GM18520 (cell line): ENCODE measurements at regions not wholly inside any gene's neighbourhood (a gene's known extent, or its start where the extent isn't known, plus 50 kb on each side); places are given as distances from the start of the nearest gene placed in this dataset.
"Not testable (repeated sequence)": the region's sequence is repeated elsewhere in the genome, so short reads cannot be mapped to it uniquely, and the experiment has no call there.

Experiments used
- ATAC-seq: cut with Tn5 transposase; IDR thresholded peaks from one replicate; pipeline ENCODE4 v1.9.1; 2021; ENCODE audit not compliant: unreplicated experiment

- ATAC-seq = no peak
Observed at GRCh38 chr14:37889087-37889486, 293.7 kb downstream of the TTC6 start.

- no peak for ATAC-seq
Observed at GRCh38 chr14:37890095-37890494, 294.7 kb downstream of the TTC6 start.

GRCh38 chr14:37891500-37891899 lies 296.1 kb downstream of the TTC6 start:
- ATAC-seq = not testable (repeated sequence)

- no peak for ATAC-seq
Observed at GRCh38 chr14:37894463-37894862, 299.0 kb downstream of the TTC6 start.

DNA sequence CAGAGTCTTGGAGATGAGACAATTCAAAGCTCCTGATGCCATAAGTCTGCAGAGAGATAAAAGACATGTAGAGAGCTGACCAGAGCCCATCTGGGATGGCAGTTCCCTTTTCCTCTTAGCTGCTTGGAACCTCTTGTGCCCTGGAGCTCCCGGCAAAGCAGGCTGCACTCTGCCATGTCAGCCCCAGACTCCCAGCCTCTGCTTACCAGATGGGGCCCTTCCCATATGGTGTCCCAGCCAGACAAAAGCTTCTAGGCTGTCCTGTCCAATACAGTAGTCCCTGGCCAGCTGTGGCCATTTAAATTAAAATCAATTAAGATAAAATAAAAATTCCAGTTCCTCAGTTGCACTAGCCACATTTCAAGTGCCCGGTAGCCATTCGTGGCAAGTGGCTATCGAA lies 303.9 kb downstream of the TTC6 start:
- no peak for ATAC-seq

- no peak for ATAC-seq
Observed at GRCh38 chr14:37900561-37900960, 305.1 kb downstream of the TTC6 start.

DNA sequence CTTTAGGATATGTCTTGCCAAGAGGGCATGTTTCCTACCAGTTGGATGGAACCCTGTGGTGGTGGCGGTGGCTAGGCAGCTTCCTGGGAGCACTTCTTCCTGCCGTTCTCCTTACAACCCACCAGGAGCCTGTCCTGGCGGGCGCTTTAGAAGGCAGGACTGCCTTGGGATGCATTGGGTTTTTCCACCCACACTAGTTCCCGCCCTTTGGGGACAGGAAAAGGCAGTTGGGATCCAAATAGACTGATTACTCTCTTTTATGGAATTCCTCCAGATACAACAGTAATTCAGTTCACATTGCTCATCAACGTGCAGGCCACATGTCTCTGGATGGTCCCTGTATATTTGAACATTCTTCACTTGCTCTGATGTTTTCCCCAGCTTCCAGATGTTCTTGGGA lies 305.7 kb upstream of the SSTR1 start:
- ATAC-seq = no peak

DNA sequence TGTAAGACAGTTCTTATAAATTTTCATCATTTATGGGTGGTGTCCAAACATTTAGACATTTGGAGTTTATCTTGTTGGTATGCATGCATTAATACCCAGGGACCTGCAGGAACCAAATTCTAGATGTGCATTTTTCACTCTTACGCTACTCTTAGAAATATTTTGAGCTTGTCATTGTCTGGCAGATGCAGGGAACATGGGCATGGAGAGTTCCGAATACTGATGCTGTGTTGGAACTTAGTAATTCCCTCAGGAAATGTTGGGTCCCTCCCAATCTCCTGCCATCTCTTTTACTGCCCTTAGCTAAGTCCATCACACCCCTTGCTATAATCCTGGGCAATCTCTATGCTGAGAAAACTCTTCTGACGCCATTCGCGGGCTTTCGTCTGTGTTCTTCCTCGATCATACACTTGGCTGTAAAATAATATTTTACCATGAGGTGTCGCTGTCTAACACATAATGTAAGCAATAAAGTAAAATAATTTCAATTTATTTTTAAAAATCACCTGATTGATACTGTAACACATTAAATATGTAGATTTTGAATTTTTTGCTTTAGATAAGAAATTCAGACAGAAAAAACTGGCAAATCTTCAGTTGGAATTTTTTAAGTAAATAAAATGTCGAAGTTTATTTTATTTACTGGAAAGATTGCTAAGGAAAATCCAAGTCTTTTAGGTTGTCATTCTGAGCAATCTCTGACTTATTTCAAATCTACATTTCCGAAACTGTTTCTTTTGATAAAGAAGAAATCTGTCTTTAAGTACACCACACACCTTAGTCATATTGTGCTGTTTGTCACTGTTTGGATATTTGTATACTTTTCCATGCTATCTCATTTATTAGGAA lies 304.1 kb upstream of the SSTR1 start:
- ATAC-seq = no peak

DNA sequence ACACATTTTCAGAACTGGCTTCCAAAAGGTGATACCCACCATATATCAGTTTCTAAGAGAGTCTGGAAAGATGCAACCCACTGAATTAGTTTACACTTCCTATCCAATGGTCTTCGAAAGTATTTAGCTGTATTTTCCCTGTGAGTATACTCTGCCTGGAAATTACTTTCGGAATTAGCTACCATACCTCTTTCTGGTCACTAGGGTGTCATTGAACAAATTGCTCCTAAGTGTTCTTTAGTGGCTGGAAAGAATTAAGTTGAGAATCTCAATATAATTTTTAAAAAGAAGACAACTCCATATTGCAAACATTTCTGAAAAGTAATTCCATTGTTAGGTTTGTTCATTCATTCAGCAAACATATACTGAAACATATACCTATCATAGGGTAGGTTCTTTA lies 283.1 kb upstream of the SSTR1 start:
- no peak for ATAC-seq

GRCh38 chr14:37932008-37932407 lies 275.7 kb upstream of the SSTR1 start:
- no peak for ATAC-seq

GRCh38 chr14:37932481-37932880 lies 275.2 kb upstream of the SSTR1 start:
- ATAC-seq = no peak

DNA sequence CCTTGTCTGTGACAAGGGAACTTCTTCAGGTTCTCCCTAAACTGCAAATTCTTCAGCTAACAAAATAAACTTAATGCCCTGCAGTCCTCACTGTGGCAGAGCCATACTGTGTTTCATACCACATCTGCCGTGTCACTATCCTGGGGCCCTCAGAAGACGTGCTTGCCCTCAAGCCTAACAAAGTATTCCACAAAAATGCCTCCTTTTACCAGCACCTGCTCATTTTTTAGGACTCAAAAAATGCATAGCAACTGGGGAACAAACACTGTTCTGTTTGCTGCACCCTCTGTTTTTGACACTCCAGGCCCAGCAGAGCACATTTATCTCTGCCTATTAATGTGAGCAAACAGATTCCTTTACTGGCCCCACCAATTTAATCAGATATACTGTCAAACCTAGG lies 270.7 kb upstream of the SSTR1 start:
- ATAC-seq = no peak

DNA sequence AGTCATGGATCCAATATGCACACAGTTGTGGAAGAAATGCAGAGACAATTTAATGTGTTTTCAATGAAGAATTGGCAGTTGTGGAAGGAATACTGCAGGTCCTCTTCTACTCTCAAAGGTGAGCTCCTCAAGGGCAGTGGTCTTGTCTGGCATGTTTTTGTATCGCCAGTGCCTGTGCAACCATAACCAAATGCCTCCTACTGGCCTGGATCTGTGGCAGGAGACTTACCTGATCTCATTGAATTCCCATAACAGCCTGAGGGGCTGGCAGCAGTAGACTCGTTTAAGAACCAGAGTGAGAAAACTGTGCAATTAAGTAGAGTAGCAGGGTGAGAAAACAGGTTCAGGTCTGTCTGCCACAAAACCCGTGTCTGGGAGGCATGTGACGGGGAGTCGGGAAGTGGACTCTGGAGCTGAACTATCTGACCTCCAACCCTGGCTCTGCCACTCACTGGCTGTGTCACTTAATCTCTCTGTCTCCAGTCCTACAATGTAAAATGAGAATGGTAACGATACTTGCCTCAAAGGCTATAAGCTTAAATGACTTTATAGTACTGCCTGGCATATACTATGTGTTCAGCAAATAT lies 268.2 kb upstream of the SSTR1 start:
- ATAC-seq = no peak

- ATAC-seq = no peak
Observed at GRCh38 chr14:37945959-37946358, 261.7 kb upstream of the SSTR1 start.

DNA sequence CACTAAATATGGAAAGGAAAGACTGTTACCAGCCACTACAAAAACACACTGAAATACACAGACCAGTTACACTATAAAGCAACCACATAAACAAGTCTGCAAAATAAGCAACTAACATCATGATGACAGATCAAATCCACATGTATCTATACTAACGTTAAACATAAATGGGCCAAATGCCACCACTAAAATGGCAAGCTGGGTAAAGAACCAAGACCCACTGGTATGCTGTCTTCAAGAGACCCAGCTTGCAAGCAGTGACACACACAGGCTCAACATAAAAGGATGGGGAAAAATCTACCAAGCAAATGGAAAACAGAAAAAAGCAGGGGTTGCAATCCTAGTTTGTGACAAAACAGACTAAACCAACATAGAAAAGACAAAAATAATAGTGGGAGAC lies 260.9 kb upstream of the SSTR1 start:
- no peak for ATAC-seq

GRCh38 chr14:37948266-37948665 lies 259.4 kb upstream of the SSTR1 start:
- ATAC-seq = no peak

- ATAC-seq = no peak
Observed at GRCh38 chr14:37968664-37969240, 239.0 kb upstream of the SSTR1 start.

GRCh38 chr14:37969511-37969979 lies 238.2 kb upstream of the SSTR1 start:
- ATAC-seq = no peak

- ATAC-seq = no peak
Observed at GRCh38 chr14:37970696-37971095, 237.0 kb upstream of the SSTR1 start.

DNA sequence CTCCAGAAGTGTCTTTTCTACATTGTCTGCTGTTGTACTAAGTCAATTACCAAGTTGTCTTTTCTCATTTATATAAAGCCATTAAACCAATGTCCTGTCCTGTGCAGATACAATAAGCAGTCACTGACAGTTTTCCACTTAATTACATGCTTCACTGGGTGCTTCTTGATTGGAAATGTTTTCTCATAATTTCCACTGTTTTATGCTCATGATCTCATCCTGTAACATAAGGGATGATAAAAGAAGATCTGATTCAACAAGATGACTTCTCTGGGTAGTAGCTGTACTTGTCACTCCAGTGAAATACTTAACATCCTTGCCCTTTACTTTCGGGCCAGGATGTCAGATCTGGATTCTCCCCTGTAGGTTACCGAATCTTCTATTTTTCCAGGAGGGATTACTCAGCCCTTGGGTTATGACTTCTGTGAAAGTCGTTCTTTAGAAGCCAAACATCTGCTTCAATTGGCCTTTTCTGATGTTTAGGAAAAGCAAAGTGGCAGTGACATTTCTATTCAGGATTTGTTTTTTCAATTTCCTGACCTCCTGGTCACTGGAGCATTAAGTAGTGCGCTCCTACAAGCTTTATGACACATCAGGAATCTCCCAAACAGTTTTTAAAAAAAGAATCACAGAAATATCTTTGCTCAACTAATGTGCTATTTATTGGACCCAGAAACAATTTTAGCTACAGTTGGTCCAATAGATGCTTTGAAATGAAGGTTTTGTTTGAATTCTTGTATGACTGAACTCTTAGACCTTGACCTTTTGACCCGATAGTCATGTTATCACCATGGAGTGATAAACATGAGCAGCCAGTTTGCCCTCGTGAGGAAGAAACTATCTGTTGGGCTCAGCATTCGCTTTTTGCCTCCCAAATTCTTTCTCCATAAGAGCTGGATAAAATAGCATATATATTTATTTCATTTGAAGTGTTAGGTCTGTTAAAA lies 234.5 kb upstream of the SSTR1 start:
- no peak for ATAC-seq

- no peak for ATAC-seq
Observed at GRCh38 chr14:37974421-37974820, 233.3 kb upstream of the SSTR1 start.
